Spleen (tissue), 7 donors: ENCODE measurements at regions not wholly inside any gene's neighbourhood (a gene's known extent, or its start where the extent isn't known, plus 50 kb on each side); places are given as distances from the start of the nearest gene placed in this dataset.

Experiments
- POLR2A ChIP-seq, 3 donors: fragments of 450-650 bp; IDR thresholded peaks; one replicate each; pipeline ENCODE4 v1.5.1; 2017; ENCODE audit warnings: antibody characterized with exemption in 3 of 3, mild to moderate bottlenecking in 1 of 3
- POLR2AphosphoS5 ChIP-seq, 3 donors: sonication (generic); formaldehyde crosslinking; IDR thresholded peaks; one replicate each; pipeline ENCODE4 v1.5.1; 2017; ENCODE audit warnings: antibody characterized with exemption in 3 of 3
- TF ChIP-seq, protein P1 (sequence below), 11 experiments: fragments of 200-600 bp in 7 of 11; fragments of 450-650 bp in 4 of 11; sonication (generic) in 4 of 11; IDR thresholded peaks in 8 of 11; conservative IDR thresholded peaks in 3 of 11; 1 replicate in 7 of 11; 2 replicates in 4 of 11; pipeline versions ENCODE4 v1.4.0 to v1.8.0; 2016 to 2021; ENCODE audit warnings: antibody characterized with exemption in 11 of 11, inconsistent platforms in 4 of 11, mild to moderate bottlenecking in 1 of 11
- donor health status: DM: no; HTN: no; CAD: no; lungs with moderate emphysema.
- donor health status: DM: no; HTN: no; CAD: no.
- donor health status: DM: no; HTN: no; CAD: no.

- TF ChIP-seq POLR2A (IDR thresholded peaks at IDR 0.05), result no peak
- TF ChIP-seq, protein P1, sequence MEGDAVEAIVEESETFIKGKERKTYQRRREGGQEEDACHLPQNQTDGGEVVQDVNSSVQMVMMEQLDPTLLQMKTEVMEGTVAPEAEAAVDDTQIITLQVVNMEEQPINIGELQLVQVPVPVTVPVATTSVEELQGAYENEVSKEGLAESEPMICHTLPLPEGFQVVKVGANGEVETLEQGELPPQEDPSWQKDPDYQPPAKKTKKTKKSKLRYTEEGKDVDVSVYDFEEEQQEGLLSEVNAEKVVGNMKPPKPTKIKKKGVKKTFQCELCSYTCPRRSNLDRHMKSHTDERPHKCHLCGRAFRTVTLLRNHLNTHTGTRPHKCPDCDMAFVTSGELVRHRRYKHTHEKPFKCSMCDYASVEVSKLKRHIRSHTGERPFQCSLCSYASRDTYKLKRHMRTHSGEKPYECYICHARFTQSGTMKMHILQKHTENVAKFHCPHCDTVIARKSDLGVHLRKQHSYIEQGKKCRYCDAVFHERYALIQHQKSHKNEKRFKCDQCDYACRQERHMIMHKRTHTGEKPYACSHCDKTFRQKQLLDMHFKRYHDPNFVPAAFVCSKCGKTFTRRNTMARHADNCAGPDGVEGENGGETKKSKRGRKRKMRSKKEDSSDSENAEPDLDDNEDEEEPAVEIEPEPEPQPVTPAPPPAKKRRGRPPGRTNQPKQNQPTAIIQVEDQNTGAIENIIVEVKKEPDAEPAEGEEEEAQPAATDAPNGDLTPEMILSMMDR (IDR thresholded peaks at IDR 0.05 in 8 of 11, conservative IDR thresholded peaks at IDR 0.05 in 3 of 11), result no peak
- no peak for TF ChIP-seq POLR2AphosphoS5 (IDR thresholded peaks at IDR 0.05)
Observed at GRCh38 chr13:88000239-88000638, 329.1 kb downstream of the SLITRK5 start.
